CD14-positive monocyte (primary cell): ENCODE measurements at regions not wholly inside any gene's neighbourhood (a gene's known extent, or its start where the extent isn't known, plus 50 kb on each side); places are given as distances from the start of the nearest gene placed in this dataset.

Experiments used
- DNase-seq, 3 donors: peaks; one replicate each; pipeline ENCODE4 v3.0.0-alpha.2; 2011 to 2022
- H2AFZ ChIP-seq: 2 replicates; pipeline ENCODE4 v1.6.0; 2012; ENCODE audit warnings: mild to moderate bottlenecking, low read depth, low read length, inconsistent platforms; ENCODE audit not compliant: insufficient read depth, poor library complexity, severe bottlenecking
- H3K27ac ChIP-seq, 2 donors: 1 replicate in 1 of 2; 2 replicates in 1 of 2; pipeline ENCODE4 v1.5.1; 2012 to 2013; ENCODE audit warnings: low read length in 2 of 2, control low read depth in 1 of 2, inconsistent platforms in 1 of 2, low read depth in 1 of 2, mild to moderate bottlenecking in 1 of 2
- H3K27me3 ChIP-seq, 2 donors: one replicate each; pipeline versions ENCODE4 v1.6.0 to v1.6.1; 2011 to 2013; ENCODE audit warnings: low read length in 2 of 2; ENCODE audit not compliant: control insufficient read depth in 2 of 2, insufficient read depth in 2 of 2
- H3K36me3 ChIP-seq, 2 donors: replicated peaks in 1 of 2; 1 replicate in 1 of 2; 2 replicates in 1 of 2; pipeline versions ENCODE4 v1.5.1 to v1.6.1; 2012 to 2013; ENCODE audit warnings: low read length in 2 of 2, control low read depth in 1 of 2, inconsistent platforms in 1 of 2, mild to moderate bottlenecking in 1 of 2; ENCODE audit not compliant: insufficient read depth in 2 of 2, control insufficient read depth in 1 of 2
- H3K4me1 ChIP-seq, 2 donors: 1 replicate in 1 of 2; 2 replicates in 1 of 2; pipeline versions ENCODE4 v1.5.1 to v1.6.1; 2012 to 2013; ENCODE audit warnings: low read length in 2 of 2, control low read depth in 1 of 2, inconsistent platforms in 1 of 2, mild to moderate bottlenecking in 1 of 2, moderate library complexity in 1 of 2; ENCODE audit not compliant: insufficient read depth in 2 of 2, control insufficient read depth in 1 of 2
- H3K4me2 ChIP-seq: replicated peaks from 2 replicates; pipeline ENCODE3; 2012; ENCODE audit warnings: low read length, moderate library complexity, mild to moderate bottlenecking; ENCODE audit not compliant: poor library complexity, severe bottlenecking; ENCODE audit errors: extremely low read depth
- H3K4me3 ChIP-seq, 3 experiments: fragments of 200-600 bp in 1 of 3; sonication (generic) in 1 of 3; replicated peaks in 1 of 3; 1 replicate in 2 of 3; 2 replicates in 1 of 3; pipeline ENCODE4 v1.5.1; 2011 to 2013; ENCODE audit warnings: low read length in 3 of 3, mild to moderate bottlenecking in 3 of 3, control low read depth in 2 of 3, low read depth in 2 of 3, inconsistent platforms in 1 of 3, moderate library complexity in 1 of 3
- H3K79me2 ChIP-seq: 2 replicates; pipeline ENCODE4 v1.6.0; 2012; ENCODE audit warnings: mild to moderate bottlenecking, control low read depth, inconsistent platforms, low read length, moderate library complexity; ENCODE audit not compliant: insufficient read depth
- H3K9ac ChIP-seq: 2 replicates; pipeline ENCODE4 v1.6.0; 2017; ENCODE audit warnings: low read length, mild to moderate bottlenecking; ENCODE audit not compliant: insufficient read depth, poor library complexity, severe bottlenecking
- H3K9me3 ChIP-seq, 2 donors: replicated peaks in 1 of 2; 1 replicate in 1 of 2; 2 replicates in 1 of 2; pipeline versions ENCODE4 v1.5.1 to v1.6.1; 2012 to 2013; ENCODE audit warnings: low read length in 2 of 2, control low read depth in 1 of 2; ENCODE audit not compliant: control insufficient read depth in 1 of 2, insufficient read depth in 1 of 2
- H4K20me1 ChIP-seq: 2 replicates; pipeline ENCODE4 v1.6.0; 2012; ENCODE audit warnings: mild to moderate bottlenecking, low read length, control low read depth, moderate library complexity; ENCODE audit not compliant: insufficient read depth
- H3K27ac Mint-ChIP-seq, 7 donors: one replicate each; pipeline ENCODE4 v1.8.0; 2020; ENCODE audit warnings: mild to moderate bottlenecking in 7 of 7, mixed read lengths in 7 of 7, moderate library complexity in 6 of 7, inconsistent platforms in 2 of 7
- H3K27me3 Mint-ChIP-seq, 3 donors: one replicate each; pipeline ENCODE4 v1.8.0; 2021 to 2022; ENCODE audit warnings: low read depth in 3 of 3, mild to moderate bottlenecking in 3 of 3, mixed read lengths in 3 of 3, moderate library complexity in 3 of 3, inconsistent platforms in 1 of 3
- H3K36me3 Mint-ChIP-seq, 2 donors: one replicate each; pipeline ENCODE4 v1.8.0; 2020; ENCODE audit warnings: mixed read lengths in 2 of 2, inconsistent platforms in 1 of 2, mild to moderate bottlenecking in 1 of 2
- H3K4me1 Mint-ChIP-seq: one replicate; pipeline ENCODE4 v1.8.0; 2020; ENCODE audit warnings: mild to moderate bottlenecking, mixed read lengths
- H3K4me3 Mint-ChIP-seq, 2 donors: one replicate each; pipeline ENCODE4 v1.8.0; 2020; ENCODE audit warnings: mild to moderate bottlenecking in 2 of 2, mixed read lengths in 2 of 2, moderate library complexity in 1 of 2
- H3K9me3 Mint-ChIP-seq, 7 donors: one replicate each; pipeline ENCODE4 v1.8.0; 2020 to 2022; ENCODE audit warnings: mixed read lengths in 7 of 7, mild to moderate bottlenecking in 6 of 7, moderate library complexity in 6 of 7, inconsistent platforms in 2 of 7
- WGBS: methylation state at CpG from one replicate; pipeline ENCODE4 v1.1.5; 2013; ENCODE audit warnings: missing lambda C conversion rate; ENCODE audit not compliant: insufficient coverage; 5-methylcytosine and 5-hydroxymethylcytosine counted together
- intact Hi-C, 2 donors: fragments of 100-400 bp; cut with micrococcal nuclease; formaldehyde crosslinking; loops; one replicate each; pipeline versions ENCODE4 v1.15.0 to v1.15.1; 2023
- TF ChIP-seq, protein P1 (sequence below): fragments of 200-600 bp; IDR thresholded peaks from one replicate; pipeline ENCODE4 v1.8.0; 2022; ENCODE audit warnings: antibody characterized with exemption, mild to moderate bottlenecking

DNA sequence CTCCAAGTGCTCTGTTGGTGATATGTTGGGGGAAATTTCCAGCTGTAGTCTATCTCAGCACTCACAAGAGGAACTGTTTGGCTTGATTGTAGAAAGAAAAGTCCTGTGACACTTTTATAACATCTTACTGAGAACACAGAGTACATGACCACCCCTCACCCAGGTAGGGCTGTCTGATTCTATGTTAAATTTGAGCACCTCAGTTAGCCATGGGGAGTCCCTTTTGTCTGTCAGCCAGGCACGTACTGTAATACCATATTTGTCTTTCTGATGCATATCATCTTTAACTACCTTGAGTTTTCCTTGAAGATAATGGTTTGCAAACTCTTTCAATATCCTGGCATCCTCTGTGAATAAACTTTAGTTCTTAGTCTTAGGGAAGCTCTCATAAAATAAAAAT lies 164.5 kb downstream of the IZUMO3 start:
- Histone ChIP-seq H4K20me1 (no peaks in the 10 kb centered on the region), H3K4me2 (no peak overlapping the region), H3K79me2 (no peaks in the 10 kb centered on the region), H3K4me1 (no peaks in the 10 kb centered on the region), H3K27ac (no peak overlapping the region), H3K9me3 (peaks cover 7 to 9% of the 10 kb centered on the region in 2 donors), H3K27me3 (no peaks in the 10 kb centered on the region), H2AFZ (no peak overlapping the region), H3K4me3 (no peak overlapping the region), H3K36me3 (no peaks in the 10 kb centered on the region), H3K9ac (no peak overlapping the region)
- Mint-ChIP-seq H3K4me1 (no peaks in the 10 kb centered on the region), H3K9me3 (peaks cover 0 to 5% (median 0%) of the 10 kb centered on the region in 7 donors), H3K4me3 (no peak overlapping the region), H3K36me3 (no peaks in the 10 kb centered on the region), H3K27ac (no peak overlapping the region), H3K27me3 (peaks cover 0 to 1% (median 0%) of the 10 kb centered on the region in 3 donors)
- intact Hi-C loops, result no loop called here
- TF ChIP-seq, protein P1, sequence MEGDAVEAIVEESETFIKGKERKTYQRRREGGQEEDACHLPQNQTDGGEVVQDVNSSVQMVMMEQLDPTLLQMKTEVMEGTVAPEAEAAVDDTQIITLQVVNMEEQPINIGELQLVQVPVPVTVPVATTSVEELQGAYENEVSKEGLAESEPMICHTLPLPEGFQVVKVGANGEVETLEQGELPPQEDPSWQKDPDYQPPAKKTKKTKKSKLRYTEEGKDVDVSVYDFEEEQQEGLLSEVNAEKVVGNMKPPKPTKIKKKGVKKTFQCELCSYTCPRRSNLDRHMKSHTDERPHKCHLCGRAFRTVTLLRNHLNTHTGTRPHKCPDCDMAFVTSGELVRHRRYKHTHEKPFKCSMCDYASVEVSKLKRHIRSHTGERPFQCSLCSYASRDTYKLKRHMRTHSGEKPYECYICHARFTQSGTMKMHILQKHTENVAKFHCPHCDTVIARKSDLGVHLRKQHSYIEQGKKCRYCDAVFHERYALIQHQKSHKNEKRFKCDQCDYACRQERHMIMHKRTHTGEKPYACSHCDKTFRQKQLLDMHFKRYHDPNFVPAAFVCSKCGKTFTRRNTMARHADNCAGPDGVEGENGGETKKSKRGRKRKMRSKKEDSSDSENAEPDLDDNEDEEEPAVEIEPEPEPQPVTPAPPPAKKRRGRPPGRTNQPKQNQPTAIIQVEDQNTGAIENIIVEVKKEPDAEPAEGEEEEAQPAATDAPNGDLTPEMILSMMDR, result no peak
- no CpG with 5 or more reads among the region's 1 CpG for WGBS
- DNase-seq, result no peak

DNA sequence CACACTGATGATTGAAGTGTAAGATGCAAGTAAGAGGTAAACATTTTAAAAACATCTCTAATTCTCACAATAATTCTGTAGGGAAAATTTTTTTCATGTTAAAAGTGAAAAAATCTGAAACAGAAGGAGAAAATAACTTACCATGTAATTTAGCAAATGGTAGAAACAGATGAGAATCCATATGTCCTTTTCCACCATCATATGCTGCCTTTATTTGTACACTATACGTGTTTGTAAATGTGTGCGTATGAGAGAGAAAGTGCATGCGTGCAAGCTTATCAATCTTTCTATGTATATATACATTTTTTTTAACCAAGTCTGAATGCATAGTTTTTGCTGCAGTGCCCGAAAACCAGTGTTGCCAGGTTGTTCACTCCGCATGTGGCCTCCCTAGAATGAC lies 186.7 kb downstream of the IZUMO3 start:
- Histone ChIP-seq H3K4me2 (no peak overlapping the region), H3K79me2 (no peaks in the 10 kb centered on the region), H3K36me3 (no peaks in the 10 kb centered on the region), H2AFZ (no peak overlapping the region), H3K4me1 (no peaks in the 10 kb centered on the region), H3K27me3 (no peaks in the 10 kb centered on the region), H3K9ac (no peak overlapping the region), H4K20me1 (no peaks in the 10 kb centered on the region), H3K9me3 (peaks cover 25 to 32% of the 10 kb centered on the region in 2 donors), H3K4me3 (no peak overlapping the region), H3K27ac (no peak overlapping the region)
- Mint-ChIP-seq H3K36me3 (no peaks in the 10 kb centered on the region), H3K9me3 (peaks cover 7 to 20% (median 14%) of the 10 kb centered on the region in 7 donors), H3K27me3 (peaks cover 0 to 1% (median 0%) of the 10 kb centered on the region in 3 donors), H3K4me3 (no peak overlapping the region), H3K4me1 (no peaks in the 10 kb centered on the region), H3K27ac (no peak overlapping the region)
- no CpG with 5 or more reads among the region's 5 CpGs for WGBS
- TF ChIP-seq, protein P1, result no peak
- no peak for DNase-seq
- intact Hi-C loops, result no loop called here
